Mesendoderm (in vitro differentiated cells): ENCODE measurements at regions not wholly inside any gene's neighbourhood (a gene's known extent, or its start where the extent isn't known, plus 50 kb on each side); places are given as distances from the start of the nearest gene placed in this dataset.
"Not testable (repeated sequence)": the region's sequence is repeated elsewhere in the genome, so short reads cannot be mapped to it uniquely, and the experiment has no call there.

Source experiments
- DNase-seq: peaks from one replicate; pipeline ENCODE4 v3.0.0; 2013
- H2AK5ac ChIP-seq: 2 replicates; pipeline ENCODE4 v1.6.1; 2013; ENCODE audit warnings: low read length, inconsistent platforms
- H2BK120ac ChIP-seq: 2 replicates; pipeline ENCODE4 v1.6.1; 2013; ENCODE audit warnings: low read depth, mild to moderate bottlenecking, low read length, moderate library complexity, mixed read lengths
- H2BK15ac ChIP-seq: replicated peaks from 2 replicates; pipeline ENCODE4 v1.6.1; 2013; ENCODE audit warnings: low read depth, mild to moderate bottlenecking, moderate library complexity
- H2BK5ac ChIP-seq: 2 replicates; pipeline ENCODE4 v1.6.1; 2013; ENCODE audit warnings: low read length, inconsistent platforms
- H3K18ac ChIP-seq: 2 replicates; pipeline ENCODE4 v1.6.1; 2013; ENCODE audit warnings: mild to moderate bottlenecking, low read length, mixed read lengths
- H3K23ac ChIP-seq: one replicate; pipeline ENCODE4 v1.6.1; 2013; ENCODE audit warnings: low read length
- H3K27ac ChIP-seq: 2 replicates; pipeline ENCODE4 v1.5.1; 2013; ENCODE audit warnings: low read depth, mild to moderate bottlenecking, inconsistent platforms, low read length, moderate library complexity
- H3K27me3 ChIP-seq: 2 replicates; pipeline ENCODE4 v1.6.1; 2013; ENCODE audit warnings: low read length, control low read depth, mild to moderate bottlenecking, inconsistent platforms; ENCODE audit not compliant: insufficient read depth, poor library complexity
- H3K36me3 ChIP-seq: 2 replicates; pipeline ENCODE4 v1.6.1; 2013; ENCODE audit warnings: low read length, inconsistent platforms; ENCODE audit not compliant: control insufficient read depth, insufficient read depth
- H3K4ac ChIP-seq: one replicate; pipeline ENCODE4 v1.6.1; 2013; ENCODE audit warnings: low read depth, mild to moderate bottlenecking, low read length, moderate library complexity
- H3K4me1 ChIP-seq: 2 replicates; pipeline ENCODE4 v1.6.1; 2013; ENCODE audit warnings: low read depth, low read length, inconsistent platforms; ENCODE audit not compliant: control insufficient read depth
- H3K4me2 ChIP-seq: 2 replicates; pipeline ENCODE4 v1.6.1; 2013; ENCODE audit warnings: low read length
- H3K4me3 ChIP-seq: 2 replicates; pipeline ENCODE4 v1.5.1; 2013; ENCODE audit warnings: mild to moderate bottlenecking, low read length
- H3K56ac ChIP-seq: one replicate; pipeline ENCODE4 v1.6.1; 2013; ENCODE audit warnings: low read length
- H3K79me1 ChIP-seq: 2 replicates; pipeline ENCODE4 v1.6.1; 2013; ENCODE audit warnings: low read length, inconsistent platforms
- H3K79me2 ChIP-seq: 2 replicates; pipeline ENCODE4 v1.6.1; 2013; ENCODE audit warnings: mild to moderate bottlenecking, low read length; ENCODE audit not compliant: control insufficient read depth, insufficient read depth
- H3K9ac ChIP-seq: 2 replicates; pipeline ENCODE4 v1.6.1; 2013; ENCODE audit warnings: low read length, inconsistent platforms
- H4K5ac ChIP-seq: one replicate; pipeline ENCODE4 v1.6.1; 2013; ENCODE audit warnings: low read length
- H4K8ac ChIP-seq: one replicate; pipeline ENCODE4 v1.6.1; 2013; ENCODE audit warnings: low read depth, mild to moderate bottlenecking, control low read depth, low read length, moderate library complexity
- WGBS: extraction: QIAGEN DNeasy Blood & Tissue Kit; methylation state at CpG from one replicate; pipeline ENCODE4 v1.1.7; 2013; ENCODE audit warnings: low lambda C conversion rate, missing lambda C conversion rate; ENCODE audit not compliant: insufficient coverage; ENCODE audit errors: extremely low coverage; 5-methylcytosine and 5-hydroxymethylcytosine counted together

GRCh38 chr13:93039131-93039530 is 187.5 kb upstream of the GPC6 start:
- Histone ChIP-seq H3K4ac (no peak overlapping the region), H3K4me2 (no peak overlapping the region), H3K27me3 (no peaks in the 10 kb centered on the region), H2BK15ac (no peak overlapping the region), H3K56ac (no peak overlapping the region), H2AK5ac (no peak overlapping the region), H3K9ac (no peak overlapping the region), H4K5ac (no peak overlapping the region), H3K4me3 (no peak overlapping the region), H3K27ac (no peak overlapping the region), H2BK5ac (no peak overlapping the region), H3K79me2 (no peaks in the 10 kb centered on the region), H4K8ac (no peak overlapping the region), H3K79me1 (no peaks in the 10 kb centered on the region), H3K36me3 (no peaks in the 10 kb centered on the region), H3K18ac (no peak overlapping the region), H3K4me1 (no peaks in the 10 kb centered on the region), H3K23ac (no peak overlapping the region), H2BK120ac (no peak overlapping the region)
- peak; percentile 34 for DNase-seq
- WGBS: no CpG with 5 or more reads among the region's 4 CpGs

- not testable (repeated sequence) for H3K4me2 ChIP-seq, H3K4me3 ChIP-seq, H4K5ac ChIP-seq, H3K27ac ChIP-seq, H2BK120ac ChIP-seq, H2AK5ac ChIP-seq, H3K56ac ChIP-seq, H3K4me1 ChIP-seq, H3K4ac ChIP-seq, H3K9ac ChIP-seq, H3K27me3 ChIP-seq, H3K79me1 ChIP-seq, H3K23ac ChIP-seq, DNase-seq, H3K18ac ChIP-seq, H2BK5ac ChIP-seq, H3K36me3 ChIP-seq, H2BK15ac ChIP-seq, H4K8ac ChIP-seq, H3K79me2 ChIP-seq
- no CpG with 5 or more reads among the region's 4 CpGs for WGBS
Observed at GRCh38 chr13:93041566-93041965, 185.0 kb upstream of the GPC6 start.

GRCh38 chr13:93045836-93046235 is 180.8 kb upstream of the GPC6 start:
- DNase-seq: no peak
- Histone ChIP-seq H4K8ac (no peak overlapping the region), H4K5ac (no peak overlapping the region), H3K4ac (no peak overlapping the region), H3K4me3 (no peak overlapping the region), H3K27me3 (no peaks in the 10 kb centered on the region), H3K4me2 (no peak overlapping the region), H3K18ac (no peak overlapping the region), H3K36me3 (no peaks in the 10 kb centered on the region), H2BK5ac (no peak overlapping the region), H3K4me1 (no peaks in the 10 kb centered on the region), H3K79me2 (no peaks in the 10 kb centered on the region), H3K27ac (no peak overlapping the region), H2BK15ac (no peak overlapping the region), H3K79me1 (no peaks in the 10 kb centered on the region), H2BK120ac (no peak overlapping the region), H3K56ac (no peak overlapping the region), H3K23ac (no peak overlapping the region), H3K9ac (no peak overlapping the region), H2AK5ac (no peak overlapping the region)
- WGBS: no CpG with 5 or more reads among the region's 1 CpG

GRCh38 chr13:93055233-93055632 is 171.4 kb upstream of the GPC6 start:
- H3K79me2 ChIP-seq: no peaks in the 10 kb centered on the region
- H2BK5ac ChIP-seq: no peak overlapping the region
- no peak overlapping the region for H3K4ac ChIP-seq
- no peaks in the 10 kb centered on the region for H3K36me3 ChIP-seq
- no peak overlapping the region for H3K18ac ChIP-seq
- no CpG with 5 or more reads among the region's 2 CpGs for WGBS
- H2BK120ac ChIP-seq: no peak overlapping the region
- H2BK15ac ChIP-seq: no peak overlapping the region
- H3K9ac ChIP-seq: no peak overlapping the region
- H4K5ac ChIP-seq: no peak overlapping the region
- no peaks in the 10 kb centered on the region for H3K4me1 ChIP-seq
- H3K79me1 ChIP-seq: no peaks in the 10 kb centered on the region
- H3K4me2 ChIP-seq: no peak overlapping the region
- H4K8ac ChIP-seq: no peak overlapping the region
- H3K56ac ChIP-seq: no peak overlapping the region
- H3K27me3 ChIP-seq: no peaks in the 10 kb centered on the region
- DNase-seq: peak; percentile 67
- no peak overlapping the region for H3K27ac ChIP-seq
- no peak overlapping the region for H2AK5ac ChIP-seq
- H3K4me3 ChIP-seq: no peak overlapping the region
- H3K23ac ChIP-seq: no peak overlapping the region

- Histone ChIP-seq H3K23ac (no peak overlapping the region), H2BK120ac (no peak overlapping the region), H3K79me1 (no peaks in the 10 kb centered on the region), H3K4ac (no peak overlapping the region), H2AK5ac (no peak overlapping the region), H4K5ac (no peak overlapping the region), H3K9ac (no peak overlapping the region), H3K27me3 (no peaks in the 10 kb centered on the region), H3K18ac (no peak overlapping the region), H4K8ac (no peak overlapping the region), H3K4me3 (no peak overlapping the region), H3K4me1 (no peaks in the 10 kb centered on the region), H2BK5ac (no peak overlapping the region), H3K36me3 (no peaks in the 10 kb centered on the region), H3K56ac (no peak overlapping the region), H3K4me2 (no peak overlapping the region), H3K27ac (no peak overlapping the region), H2BK15ac (no peak overlapping the region), H3K79me2 (no peaks in the 10 kb centered on the region)
- no CpG with 5 or more reads among the region's 1 CpG for WGBS
- DNase-seq: no peak
Observed at GRCh38 chr13:93058301-93058700, 168.3 kb upstream of the GPC6 start.

- Histone ChIP-seq H2BK5ac (no peak overlapping the region), H2BK15ac (no peak overlapping the region), H3K79me2 (no peaks in the 10 kb centered on the region), H3K56ac (no peak overlapping the region), H3K27me3 (no peaks in the 10 kb centered on the region), H2BK120ac (no peak overlapping the region), H3K4me3 (no peak overlapping the region), H2AK5ac (no peak overlapping the region), H3K4me2 (no peak overlapping the region), H3K4me1 (no peaks in the 10 kb centered on the region), H3K18ac (no peak overlapping the region), H4K8ac (no peak overlapping the region), H3K4ac (no peak overlapping the region), H4K5ac (no peak overlapping the region), H3K79me1 (no peaks in the 10 kb centered on the region), H3K27ac (no peak overlapping the region), H3K36me3 (no peaks in the 10 kb centered on the region), H3K23ac (no peak overlapping the region), H3K9ac (no peak overlapping the region)
- DNase-seq: no peak
- no CpG with 5 or more reads among the region's 5 CpGs for WGBS
Observed at GRCh38 chr13:93060144-93060543, 166.5 kb upstream of the GPC6 start.
